Adrenal gland (tissue), 9 donors: ENCODE measurements at regions not wholly inside any gene's neighbourhood (a gene's known extent, or its start where the extent isn't known, plus 50 kb on each side); places are given as distances from the start of the nearest gene placed in this dataset.

ENCODE experiments used
- DNase-seq, 7 donors: peaks; one replicate each; pipeline ENCODE4 v3.0.0-alpha.2; 2019 to 2020
- H3K27ac ChIP-seq, 5 donors: fragments of 200-600 bp; sonication (generic) in 4 of 5; 1 replicate in 3 of 5; 2 replicates in 2 of 5; pipeline versions ENCODE4 v1.5.1 to v1.8.0; 2016 to 2020; ENCODE audit warnings: mild to moderate bottlenecking in 1 of 5
- H3K27me3 ChIP-seq: fragments of 200-600 bp; 2 replicates; pipeline ENCODE4 v1.8.0; 2021
- H3K36me3 ChIP-seq, 2 donors: fragments of 200-600 bp; replicated peaks in 1 of 2; 1 replicate in 1 of 2; 2 replicates in 1 of 2; pipeline versions ENCODE4 v1.5.1 to v1.8.0; 2018 to 2022
- H3K4me1 ChIP-seq, 2 donors: fragments of 200-600 bp; replicated peaks in 1 of 2; 1 replicate in 1 of 2; 2 replicates in 1 of 2; pipeline versions ENCODE4 v1.5.1 to v1.8.0; 2018 to 2021
- H3K4me3 ChIP-seq, 4 donors: fragments of 200-600 bp; sonication (generic) in 3 of 4; one replicate each; pipeline ENCODE4 v1.5.1; 2016 to 2018
- H3K9me3 ChIP-seq, 3 donors: fragments of 200-600 bp; sonication (generic) in 1 of 3; replicated peaks in 1 of 3; 1 replicate in 2 of 3; 2 replicates in 1 of 3; pipeline versions ENCODE4 v1.5.1 to v1.8.0; 2016 to 2021
- CTCF ChIP-seq, 6 experiments: fragments of 450-650 bp in 4 of 6; fragments of 200-600 bp in 2 of 6; sonication (generic) in 1 of 6; IDR thresholded peaks; 1 replicate in 5 of 6; 2 replicates in 1 of 6; pipeline versions ENCODE4 v1.5.1 to v1.8.0; 2016 to 2021; ENCODE audit warnings: antibody characterized with exemption in 6 of 6, mild to moderate bottlenecking in 2 of 6, moderate library complexity in 1 of 6
- POLR2A ChIP-seq, 2 donors: fragments of 450-650 bp; IDR thresholded peaks; one replicate each; pipeline ENCODE4 v1.6.1; 2017; ENCODE audit warnings: antibody characterized with exemption in 2 of 2, mild to moderate bottlenecking in 2 of 2, moderate library complexity in 1 of 2
- WGBS, 4 donors: extraction: QIAGEN DNeasy Blood & Tissue Kit in 2 of 4; methylation state at CpG; one replicate each; pipeline versions ENCODE4 v1.1.5 to v1.1.7; 2013 to 2017; 5-methylcytosine and 5-hydroxymethylcytosine counted together
- intact Hi-C, 2 donors: fragments of 100-400 bp; cut with DNase I; formaldehyde crosslinking; loops; one replicate each; pipeline versions ENCODE4 v1.14.1 to v1.15.0; 2022 to 2023
- donor health status: healthy with polysubstance abuse.
- donor health status: Bipolar disorder and iron deficiency.
- donor health status: DM: yes; HTN: yes; CAD: no.
- donor health status: DM: no; HTN: no; CAD: no.
- donor health status: DM: no; HTN: no; CAD: no.

- H3K27me3 ChIP-seq: no peaks in the 10 kb centered on the region
- no peak overlapping the region for H3K4me3 ChIP-seq
- no peak for TF ChIP-seq POLR2A (IDR thresholded peaks at IDR 0.05)
- TF ChIP-seq CTCF (IDR thresholded peaks at IDR 0.05): no peak
- WGBS, 4 donors: 52 to 70% (median 67%) methylated on average over 2 of the region's 2 CpGs
- H3K9me3 ChIP-seq: no peaks in the 10 kb centered on the region
- no peaks in the 10 kb centered on the region for H3K4me1 ChIP-seq
- DNase-seq: no peak
- intact Hi-C loops: no loop called here
- no peaks in the 10 kb centered on the region for H3K36me3 ChIP-seq
- no peak overlapping the region for H3K27ac ChIP-seq
These were observed 192.7 kb downstream of the SMC2 start for GRCh38 chr9:104286799-104287198.

GRCh38 chr9:104287253-104287878 is 193.3 kb downstream of the SMC2 start:
- H3K4me3 ChIP-seq: no peak overlapping the region
- H3K36me3 ChIP-seq: no peaks in the 10 kb centered on the region
- no peak overlapping the region for H3K27ac ChIP-seq
- H3K4me1 ChIP-seq: no peaks in the 10 kb centered on the region
- WGBS, 4 donors: 69 to 84% (median 76%) methylated on average over 5 of the region's 5 CpGs
- H3K9me3 ChIP-seq: no peaks in the 10 kb centered on the region
- TF ChIP-seq CTCF (IDR thresholded peaks at IDR 0.05): no peak
- TF ChIP-seq POLR2A (IDR thresholded peaks at IDR 0.05): no peak
- DNase-seq: no peak
- no peaks in the 10 kb centered on the region for H3K27me3 ChIP-seq
- intact Hi-C loops: no loop called here

- H3K9me3 ChIP-seq: no peaks in the 10 kb centered on the region
- H3K36me3 ChIP-seq: no peaks in the 10 kb centered on the region
- TF ChIP-seq CTCF (IDR thresholded peaks at IDR 0.05): no peak
- no peak for TF ChIP-seq POLR2A (IDR thresholded peaks at IDR 0.05)
- no peaks in the 10 kb centered on the region for H3K27me3 ChIP-seq
- H3K4me1 ChIP-seq: no peaks in the 10 kb centered on the region
- intact Hi-C loops: no loop called here
- DNase-seq: no peak
- H3K4me3 ChIP-seq: no peak overlapping the region
- no peak overlapping the region for H3K27ac ChIP-seq
- WGBS, 4 donors: 61 to 70% (median 69%) methylated on average over 4 of the region's 4 CpGs
These were observed 199.8 kb downstream of the SMC2 start for GRCh38 chr9:104293877-104294276.

- intact Hi-C loops: no loop called here
- Histone ChIP-seq H3K4me1 (no peaks in the 10 kb centered on the region), H3K27ac (no peak overlapping the region), H3K9me3 (no peaks in the 10 kb centered on the region), H3K36me3 (no peaks in the 10 kb centered on the region), H3K27me3 (no peaks in the 10 kb centered on the region), H3K4me3 (no peak overlapping the region)
- WGBS, 4 donors: 57 to 66% (median 64%) methylated on average over 1 of the region's 1 CpG
- TF ChIP-seq POLR2A (IDR thresholded peaks at IDR 0.05) (no peak), CTCF (IDR thresholded peaks at IDR 0.05) (no peak)
- DNase-seq: no peak
These were observed 203.9 kb upstream of the OR13F1 start for GRCh38 chr9:104300124-104300523.
